Kidney capillary endothelial cell (primary cell): ENCODE measurements at regions not wholly inside any gene's neighbourhood (a gene's known extent, or its start where the extent isn't known, plus 50 kb on each side); places are given as distances from the start of the nearest gene placed in this dataset.
"Not testable (repeated sequence)": the region's sequence is repeated elsewhere in the genome, so short reads cannot be mapped to it uniquely, and the experiment has no call there.

Source experiments
- DNase-seq: peaks from one replicate; pipeline ENCODE4 v3.0.0-alpha.2; 2018; ENCODE audit warnings: low spot score

DNA sequence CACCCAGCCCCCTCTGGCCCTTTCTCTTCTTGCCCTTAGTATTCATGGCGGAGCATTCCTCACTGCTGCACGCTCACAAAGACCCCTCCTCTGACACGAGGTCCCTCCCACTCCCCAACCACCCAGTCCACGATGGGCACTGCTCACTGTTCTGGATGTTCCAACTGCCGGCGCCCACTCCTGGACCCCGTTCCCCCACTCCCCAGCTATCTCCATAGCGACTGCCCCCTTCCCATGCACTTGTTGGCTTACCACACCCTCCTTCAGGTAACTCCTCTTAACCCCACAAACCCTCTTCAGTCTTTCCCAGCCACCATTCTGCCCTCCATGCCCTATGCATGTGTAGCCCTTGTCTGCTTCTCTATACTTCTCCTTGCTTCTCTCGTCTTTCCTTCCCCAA lies 961.5 kb upstream of the DEFB115 start:
- not testable (repeated sequence) for DNase-seq

DNA sequence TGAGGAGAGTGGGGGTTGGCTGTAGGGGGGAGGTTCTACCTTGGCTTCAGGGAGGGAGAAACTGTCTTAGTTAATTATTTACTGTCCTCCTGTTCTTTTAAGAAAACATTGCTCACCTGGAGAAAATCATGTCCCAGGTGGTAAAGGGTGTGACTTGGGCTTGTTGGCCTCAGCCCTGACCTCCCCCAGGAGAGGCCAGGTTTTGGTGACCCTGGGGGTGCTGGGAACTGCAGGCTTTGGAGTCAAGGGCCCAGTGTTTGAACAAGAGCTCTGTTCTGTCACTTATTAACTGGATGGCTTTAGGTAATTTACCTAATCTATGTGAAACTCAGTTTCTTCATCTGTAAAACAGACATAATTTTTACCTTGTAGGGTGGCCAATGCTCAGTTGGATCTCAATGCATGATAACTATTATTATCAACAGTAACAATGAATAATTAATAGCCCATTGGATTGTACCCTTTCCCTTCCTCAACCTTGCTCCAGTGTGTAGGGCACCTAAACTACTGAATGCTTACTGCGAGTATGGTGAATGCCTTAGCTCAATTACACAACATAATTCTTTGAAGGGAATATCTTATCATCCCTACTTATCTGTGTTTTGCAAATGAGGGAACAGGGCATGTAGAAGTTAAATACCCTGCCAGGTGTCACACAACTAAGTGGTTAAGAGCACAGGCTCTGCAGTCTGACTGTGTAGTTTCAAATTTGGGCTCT lies 959.4 kb upstream of the DEFB115 start:
- not testable (repeated sequence) for DNase-seq

GRCh38 chr20:30300220-30300642 lies 957.2 kb upstream of the DEFB115 start:
- DNase-seq, result not testable (repeated sequence)

GRCh38 chr20:30302786-30303185 lies 954.7 kb upstream of the DEFB115 start:
- DNase-seq, result not testable (repeated sequence)

DNA sequence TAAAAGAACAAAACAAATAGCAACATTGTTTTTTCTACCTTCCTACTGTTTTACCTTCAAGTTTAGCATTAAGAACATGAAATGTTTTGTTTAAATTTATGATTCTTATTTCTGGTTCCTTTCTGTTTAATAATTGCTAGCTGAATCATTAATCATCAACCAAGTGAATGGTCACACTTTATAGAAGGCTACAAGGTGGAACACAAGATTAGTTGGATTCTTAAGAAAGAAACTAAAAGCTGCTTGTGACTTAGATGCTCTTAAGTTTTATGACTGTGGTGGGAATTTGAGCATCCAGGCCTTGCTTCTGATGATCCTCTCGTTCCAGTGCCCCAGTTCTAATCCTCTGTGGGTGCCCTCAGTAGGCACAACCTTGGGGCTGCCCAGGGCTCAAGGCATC lies 947.5 kb upstream of the DEFB115 start:
- DNase-seq, result not testable (repeated sequence)

DNA sequence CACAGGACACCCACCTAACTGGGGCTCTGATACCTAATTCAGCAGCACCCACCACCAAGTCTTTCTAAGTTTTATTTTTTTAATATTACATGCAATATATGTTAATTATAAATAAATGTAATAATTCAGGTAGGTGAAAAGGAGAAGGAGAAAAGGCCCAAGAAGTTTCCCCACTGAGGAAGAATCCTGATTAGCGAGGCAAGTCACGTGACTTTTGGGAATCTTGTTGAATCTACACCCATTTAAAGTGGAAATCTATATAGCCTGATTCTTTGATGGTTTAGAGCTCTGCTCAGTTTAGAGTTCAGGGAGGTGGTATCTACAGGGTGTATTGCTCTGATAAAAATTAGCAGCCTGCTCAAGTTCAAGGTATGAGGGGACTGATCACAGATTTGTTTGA lies 947.1 kb upstream of the DEFB115 start:
- DNase-seq, result not testable (repeated sequence)

GRCh38 chr20:30312220-30312619 lies 945.2 kb upstream of the DEFB115 start:
- DNase-seq, result not testable (repeated sequence)

GRCh38 chr20:30313660-30314059 lies 943.8 kb upstream of the DEFB115 start:
- not testable (repeated sequence) for DNase-seq

GRCh38 chr20:30316063-30316462 lies 941.4 kb upstream of the DEFB115 start:
- DNase-seq, result not testable (repeated sequence)

DNA sequence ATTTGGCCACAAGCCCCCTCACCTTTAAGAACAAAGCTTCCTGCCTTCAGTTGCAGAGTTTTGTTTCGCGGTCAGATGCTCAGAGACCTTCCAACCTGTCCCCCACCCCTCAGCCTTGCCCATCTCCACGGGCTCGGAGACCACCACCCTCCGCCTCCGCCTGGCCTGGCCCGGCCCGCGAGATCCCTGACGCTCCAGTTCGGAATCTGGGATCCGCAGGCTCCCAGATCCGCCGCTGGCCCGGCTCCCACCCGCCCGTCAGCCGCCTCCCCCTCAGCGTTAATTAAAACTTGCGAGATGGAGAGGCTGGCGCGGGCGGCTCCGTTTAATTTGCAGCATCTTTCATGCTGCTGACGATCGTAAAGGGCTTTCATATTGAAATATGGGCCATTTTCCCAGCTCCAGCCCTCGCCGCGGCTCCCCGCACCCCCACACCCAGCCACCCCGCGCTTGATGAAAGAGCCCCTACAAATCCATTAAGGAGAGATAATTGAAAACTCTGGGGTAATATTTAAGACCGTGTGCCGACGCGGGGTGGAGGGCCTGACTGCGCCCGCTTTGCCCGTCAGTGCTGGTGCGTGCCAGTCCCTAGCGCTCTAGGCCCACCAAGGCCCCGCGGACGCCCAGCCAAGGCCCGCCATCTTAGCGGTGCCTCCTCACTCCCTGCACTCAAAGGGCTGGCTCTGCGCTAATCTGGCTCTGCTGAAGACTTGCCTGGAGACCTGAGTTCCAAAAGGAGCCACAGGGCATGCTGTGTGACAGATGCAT lies 940.7 kb upstream of the DEFB115 start:
- DNase-seq, result not testable (repeated sequence)

- not testable (repeated sequence) for DNase-seq
These were observed 923.7 kb upstream of the DEFB115 start for GRCh38 chr20:30333744-30334143.

- DNase-seq, result not testable (repeated sequence)
These were observed 919.9 kb upstream of the DEFB115 start for GRCh38 chr20:30337556-30337955.

GRCh38 chr20:30348932-30349331 lies 908.5 kb upstream of the DEFB115 start:
- not testable (repeated sequence) for DNase-seq

DNA sequence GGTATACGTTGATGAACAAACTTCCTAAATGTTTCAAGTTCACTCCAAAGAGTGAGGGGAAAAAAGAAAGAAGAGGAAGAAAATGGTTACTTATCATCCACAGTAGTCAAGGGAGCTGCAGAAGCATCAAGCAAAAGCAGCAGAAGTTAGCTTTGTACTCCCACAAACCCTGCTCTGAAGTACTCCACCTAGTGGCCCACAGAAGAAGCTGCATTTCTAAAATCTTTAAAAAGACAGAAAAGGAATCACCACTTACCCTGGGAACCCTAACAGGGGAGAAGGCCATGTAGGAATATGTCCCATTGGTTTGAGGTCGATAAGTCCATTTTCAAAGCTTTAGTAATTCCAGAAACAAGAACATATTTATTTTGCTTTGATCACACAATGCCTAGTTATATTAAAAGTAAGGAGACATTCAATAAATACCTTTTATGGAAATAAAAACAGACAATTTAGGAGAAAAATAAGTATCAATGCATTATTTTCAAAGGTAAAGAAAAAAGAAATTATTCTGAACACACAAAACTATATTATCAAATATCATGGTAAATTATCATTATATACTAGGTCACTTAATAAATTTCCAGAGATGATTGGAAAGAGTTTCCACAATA lies 900.5 kb upstream of the DEFB115 start:
- not testable (repeated sequence) for DNase-seq

- not testable (repeated sequence) for DNase-seq
These were observed 895.7 kb upstream of the DEFB115 start for GRCh38 chr20:30361756-30362155.

- DNase-seq, result not testable (repeated sequence)
These were observed 881.1 kb upstream of the DEFB115 start for GRCh38 chr20:30376430-30376766.

DNA sequence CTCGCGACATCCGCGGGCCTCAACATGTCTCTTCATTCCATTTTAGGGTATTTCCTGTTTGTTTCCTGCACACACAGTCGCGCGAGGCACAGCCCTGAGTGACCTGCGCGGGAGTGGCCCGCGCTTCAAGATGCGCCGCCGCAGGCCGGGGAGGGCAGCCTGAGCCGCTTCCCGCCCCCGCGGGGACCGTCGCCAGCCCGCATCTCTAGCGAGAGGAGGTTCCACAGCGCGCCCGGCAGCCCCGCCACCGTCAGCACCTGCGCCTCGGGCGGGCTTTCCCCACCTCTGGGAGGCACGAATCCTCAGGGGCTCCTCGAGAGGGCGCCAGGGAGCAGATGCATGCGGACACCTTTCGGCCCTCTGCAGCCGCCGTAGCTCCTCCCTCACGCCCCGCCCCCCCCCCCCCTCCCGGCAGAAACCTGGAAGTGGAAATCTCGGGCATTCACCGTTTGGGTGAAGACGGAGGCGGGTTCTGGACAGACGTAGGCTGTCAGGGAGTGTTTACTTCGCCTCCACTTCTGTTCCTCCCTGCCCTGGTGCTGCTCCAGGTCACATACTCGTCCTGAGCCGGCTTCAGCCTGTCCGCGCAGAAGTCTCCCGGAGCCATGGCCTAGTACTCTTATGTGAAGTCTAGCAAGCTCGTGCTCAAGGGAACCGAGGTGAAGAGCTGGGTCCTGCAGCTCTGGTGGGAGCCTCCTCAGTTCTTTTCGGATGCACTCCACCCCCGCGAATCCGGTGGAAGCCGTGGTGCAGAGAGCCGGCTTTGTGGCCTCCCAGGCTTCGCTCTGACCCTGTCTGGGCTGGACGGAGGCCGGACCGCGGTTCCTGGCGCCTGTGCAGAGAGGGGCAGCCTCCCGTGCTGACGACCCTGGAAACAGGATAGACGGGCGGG lies 880.5 kb upstream of the DEFB115 start:
- DNase-seq, result peak; percentile 52

DNA sequence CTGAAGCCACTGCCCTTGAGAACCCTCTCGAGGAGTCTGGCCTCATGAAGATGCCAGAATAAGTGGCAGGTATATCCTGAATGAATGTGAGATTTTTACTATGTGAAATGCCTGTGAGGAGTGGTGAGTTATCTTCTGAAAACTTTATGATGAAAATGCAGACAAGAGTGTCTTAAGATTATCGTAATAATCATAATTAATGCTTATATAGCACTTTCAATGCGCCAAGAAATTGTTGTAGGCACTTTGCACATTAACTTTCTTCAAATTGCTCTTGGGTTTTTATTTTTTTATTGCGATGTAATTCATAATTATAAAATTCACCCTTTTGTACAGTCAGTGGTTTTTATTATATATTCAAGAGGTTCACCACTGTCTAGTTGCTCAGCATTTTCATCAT lies 879.1 kb upstream of the DEFB115 start:
- not testable (repeated sequence) for DNase-seq

GRCh38 chr20:30378721-30379120 lies 878.7 kb upstream of the DEFB115 start:
- not testable (repeated sequence) for DNase-seq

DNA sequence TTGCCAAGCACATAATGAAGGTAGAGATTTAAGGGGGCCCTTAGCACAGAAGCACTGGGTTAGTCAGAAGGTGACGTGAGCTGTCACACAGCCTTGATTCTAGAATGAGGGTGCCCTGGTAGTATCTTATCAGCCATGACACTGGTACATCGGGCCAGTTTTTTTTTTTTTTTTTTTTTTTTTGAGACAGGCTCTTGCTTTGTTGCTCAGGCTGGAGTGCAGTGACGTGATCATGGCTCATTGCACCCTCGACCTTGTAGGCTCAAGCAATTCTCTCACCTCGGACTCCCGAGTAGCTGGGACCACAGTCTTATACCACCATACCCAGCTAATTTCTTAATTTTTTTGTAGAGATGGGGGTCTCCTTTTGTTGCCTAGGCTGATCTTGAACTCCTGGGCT lies 872.6 kb upstream of the DEFB115 start:
- DNase-seq, result not testable (repeated sequence)

GRCh38 chr20:30386099-30386498 lies 871.4 kb upstream of the DEFB115 start:
- DNase-seq, result not testable (repeated sequence)

DNA sequence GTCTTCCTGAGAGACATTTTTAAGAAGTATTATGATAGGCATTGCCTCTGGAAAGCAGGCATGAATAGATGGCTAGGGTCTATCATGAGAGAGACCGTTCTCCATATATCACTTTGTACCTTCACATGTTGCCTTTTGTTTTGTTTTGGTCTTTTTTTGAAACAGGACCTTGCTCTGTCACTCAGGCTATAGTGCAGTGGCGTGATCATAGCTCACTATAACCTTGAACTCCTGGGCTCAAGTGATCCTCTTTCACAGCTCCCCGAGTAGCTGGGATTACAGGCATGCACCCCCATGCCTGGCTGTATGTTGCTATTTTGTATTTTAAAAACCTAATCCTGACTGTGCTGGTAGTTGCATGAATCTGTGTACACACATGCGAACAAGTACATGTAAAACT lies 869.6 kb upstream of the DEFB115 start:
- DNase-seq, result not testable (repeated sequence)
